Activated CD8-positive, alpha-beta memory T cell treated with anti-CD3 and anti-CD28 coated beads for 24 hours (primary cell): ENCODE measurements at regions not wholly inside any gene's neighbourhood (a gene's known extent, or its start where the extent isn't known, plus 50 kb on each side); places are given as distances from the start of the nearest gene placed in this dataset.

Experiments used
- DNase-seq: peaks from one replicate; pipeline ENCODE4 v3.0.0-alpha.2; 2020

DNA sequence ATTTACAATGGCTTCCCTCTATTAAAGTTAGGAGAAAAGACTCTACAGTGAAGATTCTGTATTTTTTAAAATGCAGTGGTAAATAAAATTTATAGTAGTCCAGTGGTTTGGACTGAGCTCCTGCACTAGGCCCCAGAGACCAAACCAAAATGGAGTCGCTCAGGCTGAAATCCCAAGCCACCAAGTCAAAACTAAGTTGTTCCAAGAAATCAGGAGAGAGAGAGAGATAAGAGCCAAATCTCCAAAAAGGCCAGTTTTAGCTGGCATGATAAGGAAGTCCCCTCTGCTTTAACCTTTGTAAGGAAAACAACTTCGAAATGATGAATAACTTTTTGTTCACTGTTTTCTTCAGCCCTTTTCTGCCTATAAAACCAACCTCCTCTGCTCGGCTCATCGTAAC lies 265.9 kb upstream of the KLF14 start:
- no peak for DNase-seq

DNA sequence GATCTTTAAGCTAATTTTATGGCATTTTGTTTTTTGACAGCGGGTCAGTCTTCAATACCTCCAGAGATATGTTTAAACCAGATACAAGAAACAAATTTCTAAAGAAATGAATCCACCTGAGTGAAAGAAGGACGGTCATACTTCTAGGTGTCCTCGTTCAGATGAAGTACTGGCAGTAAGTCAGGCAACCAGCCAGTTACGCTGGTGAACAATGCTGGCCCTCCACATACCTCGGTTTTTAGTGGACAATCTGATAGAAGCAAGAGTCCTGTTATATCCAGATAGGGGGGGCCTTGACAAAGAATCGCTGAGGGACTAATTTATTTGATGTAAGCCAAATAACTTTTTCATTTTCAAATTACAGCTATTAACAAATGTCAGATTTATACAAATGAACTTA lies 266.4 kb upstream of the KLF14 start:
- DNase-seq, result peak; percentile 28

DNA sequence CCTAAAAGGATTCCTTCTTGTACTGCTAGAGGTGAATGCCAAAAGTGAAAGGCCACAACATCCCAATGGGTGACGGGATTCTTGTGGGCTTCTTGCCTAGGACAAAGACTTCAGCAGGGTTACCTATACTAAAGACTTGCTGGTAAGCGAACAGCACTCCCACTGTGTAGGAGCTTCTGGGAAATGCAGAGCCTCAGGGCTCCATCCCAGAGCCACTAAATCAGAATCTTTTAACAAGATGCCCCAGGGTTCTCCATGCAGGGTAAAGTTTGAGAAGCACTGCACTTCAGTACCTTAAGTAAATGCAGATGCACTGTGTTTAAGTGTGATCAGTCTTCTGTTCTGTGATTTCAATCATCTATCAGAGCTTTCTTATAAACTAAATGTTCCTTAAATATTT lies 266.9 kb upstream of the KLF14 start:
- peak; percentile 21 for DNase-seq

DNA sequence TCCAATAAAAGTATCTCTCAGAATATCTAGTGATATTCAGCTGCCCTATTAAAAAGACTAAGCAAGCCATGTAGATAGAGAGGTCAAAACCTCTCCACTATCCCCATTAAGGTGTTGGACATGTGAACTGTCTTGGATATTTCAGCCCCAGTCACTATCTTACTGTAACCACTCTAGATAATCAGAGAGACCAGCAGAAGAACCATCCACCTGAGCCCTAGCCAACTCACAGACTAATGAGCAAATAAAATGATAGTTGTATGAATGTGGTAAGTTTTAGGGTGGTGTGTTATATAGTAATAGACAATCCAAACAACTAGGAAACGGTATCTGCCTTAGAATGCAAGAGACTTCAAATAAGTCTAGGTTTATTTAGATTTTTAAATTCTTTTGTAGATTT lies 268.6 kb upstream of the KLF14 start:
- DNase-seq, result no peak

DNA sequence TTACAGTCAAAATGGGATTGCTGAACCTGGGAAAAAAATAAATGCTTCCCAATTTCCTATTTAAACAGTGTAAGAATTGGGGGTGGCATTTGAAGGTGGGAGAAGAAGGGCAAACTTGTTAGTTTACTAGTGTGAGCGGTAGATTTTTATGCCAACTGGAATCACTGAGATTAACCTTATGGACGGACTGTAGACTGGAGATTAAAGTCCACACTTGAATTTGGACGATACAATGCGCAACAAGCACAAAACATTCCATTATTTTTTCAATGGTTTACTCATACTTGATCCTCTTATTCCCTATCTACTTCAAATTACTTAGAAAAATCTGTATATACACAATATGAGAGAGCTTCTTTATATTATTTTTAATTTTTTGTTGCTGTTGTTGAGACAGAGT lies 269.6 kb upstream of the KLF14 start:
- DNase-seq, result no peak

DNA sequence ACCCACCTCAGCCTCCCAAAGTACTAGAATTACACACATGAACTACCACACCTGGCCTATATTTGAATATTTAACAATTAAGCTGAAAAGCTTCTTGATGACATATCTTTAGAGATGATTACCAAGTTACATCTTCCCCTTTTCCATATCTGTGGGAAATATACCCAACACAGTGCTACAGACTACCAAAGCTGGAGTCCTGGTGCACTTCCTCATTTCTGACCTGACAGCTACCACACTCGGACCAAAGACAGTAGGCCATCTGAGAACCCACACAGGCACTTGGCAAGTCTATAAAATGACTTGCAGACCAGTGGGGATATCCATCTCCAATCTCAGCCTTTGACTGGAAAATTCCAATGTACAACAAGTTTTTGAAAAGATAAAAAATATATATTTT lies 270.4 kb upstream of the KLF14 start:
- no peak for DNase-seq

DNA sequence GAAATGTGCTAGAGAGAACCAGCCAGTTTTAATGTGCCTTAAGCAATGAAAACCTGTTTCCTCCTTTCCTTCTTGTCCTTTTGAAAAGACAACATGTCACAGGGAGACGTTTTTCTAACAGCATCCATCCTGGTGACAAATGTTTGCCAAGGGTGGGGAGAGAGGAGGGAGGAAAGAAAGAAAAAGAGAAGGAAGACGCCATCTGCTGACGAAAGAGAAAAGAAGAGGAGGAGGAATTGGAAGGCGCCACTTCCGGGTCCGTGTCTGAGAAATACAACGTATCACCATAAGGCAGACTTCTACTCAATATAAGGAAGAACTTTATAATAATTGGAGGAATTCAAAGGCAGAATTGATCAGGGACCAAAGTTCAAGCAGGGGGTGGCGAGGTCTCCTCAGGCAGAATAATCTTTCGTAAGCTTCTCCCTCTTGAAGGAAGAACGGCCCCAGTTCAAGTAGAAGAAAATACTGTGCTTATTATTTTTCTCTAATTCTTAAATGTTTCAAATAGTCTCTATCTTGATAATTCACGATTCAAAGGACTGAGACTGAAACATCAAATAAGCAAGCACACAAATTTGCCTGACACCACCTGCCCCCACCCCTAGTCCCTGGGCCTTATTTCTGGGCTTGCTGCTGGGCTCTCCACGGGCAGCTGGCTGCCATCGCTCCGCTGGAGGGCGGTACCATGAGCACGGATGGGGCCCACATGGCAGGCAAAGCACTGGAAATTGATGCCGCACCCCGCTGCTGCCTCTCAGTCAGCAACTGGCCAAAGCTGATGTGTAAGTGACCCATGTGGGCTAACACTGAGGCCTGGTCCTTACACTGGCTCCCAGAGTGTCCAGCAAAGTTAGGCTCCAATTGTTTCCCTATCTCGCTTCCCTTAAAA lies 273.7 kb upstream of the KLF14 start:
- DNase-seq, result peak; percentile 74

DNA sequence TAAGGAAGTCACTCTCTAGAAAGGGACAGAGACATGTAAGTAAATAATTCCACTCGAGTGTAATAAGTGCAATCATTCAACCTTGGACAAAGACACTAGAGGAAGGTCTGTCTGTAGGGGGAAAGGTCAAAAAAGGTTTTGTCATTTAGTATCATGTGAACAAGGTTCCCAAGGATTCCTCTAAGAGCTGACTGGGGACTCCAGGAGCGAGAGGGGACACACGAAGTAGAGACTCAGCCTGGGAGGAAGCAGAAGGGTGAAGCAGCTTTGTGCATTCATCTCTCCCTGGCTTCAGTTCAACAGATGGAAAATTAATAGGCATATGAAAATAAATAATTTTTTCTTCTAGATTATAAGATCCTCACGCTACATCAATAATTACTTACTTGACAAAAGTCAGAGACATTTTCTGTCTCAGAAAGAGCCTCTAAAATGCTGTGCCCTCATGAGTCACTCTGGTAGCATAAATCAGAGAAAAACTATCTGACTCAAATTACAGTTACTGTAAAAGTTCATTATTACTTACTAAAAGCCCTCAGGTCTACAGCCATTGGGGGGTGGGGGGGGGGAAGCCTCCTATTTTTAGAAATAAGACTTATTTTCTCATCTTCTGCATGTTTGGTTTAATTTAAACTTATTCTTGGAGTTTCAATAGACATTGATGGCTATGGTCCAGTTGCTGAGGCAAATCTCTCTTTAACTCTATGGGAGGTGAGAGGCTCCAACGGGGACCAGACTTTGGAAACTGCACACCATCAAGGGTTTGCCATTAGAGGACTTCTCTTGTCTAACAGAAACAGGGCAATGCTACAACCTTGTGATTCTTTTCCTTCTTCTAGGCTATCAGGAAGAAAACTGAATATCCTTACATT lies 275.1 kb upstream of the KLF14 start:
- peak; percentile 60 for DNase-seq

DNA sequence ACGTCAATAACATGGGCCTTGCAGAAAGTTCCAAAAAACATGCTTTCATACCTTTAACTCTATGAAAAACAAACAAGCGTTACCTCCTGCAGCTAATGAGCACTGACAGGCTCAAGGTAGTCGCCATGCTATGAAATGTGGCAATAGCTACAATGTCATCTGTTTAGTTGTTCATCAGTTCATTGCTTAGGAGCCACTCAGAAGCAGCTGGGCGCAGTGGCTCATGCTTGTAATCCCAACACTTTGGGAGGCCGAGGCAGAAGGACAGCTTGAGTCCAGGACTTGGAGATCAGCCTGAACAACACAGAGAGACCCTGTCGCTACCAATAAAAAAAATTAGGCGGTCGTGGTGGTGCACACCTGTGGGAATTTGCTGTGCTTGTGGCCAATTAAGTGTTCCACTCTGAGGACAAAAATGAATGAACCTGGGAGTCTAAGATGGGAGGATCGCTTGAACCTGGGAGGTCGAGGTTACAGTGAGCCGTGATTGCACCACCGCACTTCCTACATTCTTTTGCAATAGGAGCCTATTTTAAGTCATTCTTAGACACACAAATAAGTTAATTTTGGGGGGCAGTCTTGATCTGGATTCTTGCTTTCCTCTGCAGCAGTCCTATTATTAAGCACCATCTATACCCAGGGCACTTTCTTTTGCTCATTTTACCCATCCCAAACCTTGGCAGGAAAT lies 276.2 kb upstream of the KLF14 start:
- DNase-seq, result peak; percentile 63

DNA sequence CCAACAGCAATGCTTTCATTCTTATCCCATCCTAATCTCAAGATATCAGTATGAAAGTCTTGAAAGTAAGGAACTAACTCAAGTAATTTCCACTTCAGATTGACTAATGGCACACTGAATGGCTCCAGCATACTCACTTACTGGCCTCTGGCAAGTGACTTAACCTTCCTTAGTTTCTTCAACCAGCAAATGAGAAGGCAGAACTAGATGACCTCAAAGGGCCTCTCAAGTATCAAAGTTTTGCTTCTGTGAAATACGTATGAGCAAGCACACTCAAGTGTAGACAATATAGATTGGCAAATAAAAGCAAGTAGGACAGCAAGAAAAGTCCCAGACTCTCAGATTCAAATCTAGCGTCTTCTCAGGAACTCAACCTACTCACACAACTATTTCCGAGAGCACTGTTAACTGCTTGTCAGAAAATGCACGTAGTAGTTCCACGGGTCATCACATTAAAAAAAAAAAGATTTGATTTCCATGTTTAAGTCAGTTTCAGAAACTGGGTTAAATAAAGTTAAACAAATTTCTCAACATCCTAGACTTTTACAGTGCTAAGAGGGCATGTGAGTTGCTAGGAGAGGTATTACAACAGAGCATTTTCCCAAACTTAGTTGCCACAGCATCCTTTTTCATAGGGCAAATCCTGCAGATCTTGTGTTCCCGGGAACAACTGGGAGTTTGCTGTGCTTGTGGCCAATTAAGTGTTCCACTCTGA lies 276.9 kb upstream of the KLF14 start:
- DNase-seq, result peak; percentile 41

DNA sequence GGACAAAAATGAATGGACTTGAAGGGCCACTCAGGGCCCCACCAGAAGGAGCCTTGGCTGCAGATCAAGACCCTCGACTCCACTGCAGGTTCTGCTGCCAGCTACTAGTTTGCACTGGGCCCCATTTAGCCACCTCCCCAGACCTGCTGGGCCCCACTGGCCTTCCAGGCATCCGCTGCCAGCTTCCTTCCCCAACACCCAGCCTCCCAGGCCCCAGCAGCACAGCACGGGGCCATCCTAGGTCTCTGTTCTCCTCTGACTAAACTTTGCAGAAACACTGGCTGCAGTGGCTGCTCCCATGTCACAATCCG lies 277.4 kb upstream of the KLF14 start:
- DNase-seq, result peak; percentile 77

DNA sequence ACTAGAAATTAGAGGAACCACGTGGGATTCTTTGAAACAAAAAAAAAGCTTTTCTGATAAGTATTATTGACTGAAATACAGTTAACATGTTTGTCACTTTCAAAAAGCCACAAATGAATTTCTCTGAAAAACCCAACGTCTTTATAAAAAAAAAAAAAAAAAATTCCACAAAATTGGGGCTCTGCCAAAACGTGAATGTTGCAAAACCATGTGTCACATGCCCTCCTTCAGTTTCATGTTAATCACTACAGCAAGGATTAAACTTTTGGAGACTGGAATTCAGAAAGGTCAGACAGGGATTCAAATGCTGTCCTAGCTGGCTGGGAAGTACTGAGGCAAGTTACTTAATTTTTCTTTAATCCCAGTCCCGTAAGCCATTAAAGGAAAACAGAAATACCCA lies 278.0 kb upstream of the KLF14 start:
- no peak for DNase-seq

DNA sequence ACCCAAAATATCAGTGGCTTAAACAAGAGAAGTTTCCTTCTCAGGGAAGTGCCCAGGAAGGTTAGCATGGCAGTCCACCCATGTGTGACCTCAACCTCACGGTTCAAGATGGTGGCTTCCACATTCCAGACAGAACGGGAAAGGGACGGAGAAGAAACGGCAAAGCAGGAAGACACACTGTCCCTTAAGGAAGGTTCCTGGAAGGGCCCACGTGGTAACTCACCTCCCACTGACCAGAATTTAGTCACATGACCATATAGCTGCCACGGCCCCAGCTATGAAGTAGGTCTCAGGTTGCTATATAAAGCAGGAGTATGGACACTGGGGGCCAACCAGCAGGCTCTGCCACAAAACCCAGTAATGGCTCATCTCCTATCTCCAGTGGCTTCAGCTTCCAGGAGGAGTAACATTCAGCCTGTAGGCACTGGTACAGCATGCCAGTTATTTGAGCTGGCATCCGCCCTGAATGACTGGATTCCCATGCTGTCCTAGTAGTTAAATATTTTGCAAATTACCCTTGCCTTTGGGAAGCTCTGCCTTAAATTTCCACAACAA lies 278.5 kb upstream of the KLF14 start:
- DNase-seq, result no peak

DNA sequence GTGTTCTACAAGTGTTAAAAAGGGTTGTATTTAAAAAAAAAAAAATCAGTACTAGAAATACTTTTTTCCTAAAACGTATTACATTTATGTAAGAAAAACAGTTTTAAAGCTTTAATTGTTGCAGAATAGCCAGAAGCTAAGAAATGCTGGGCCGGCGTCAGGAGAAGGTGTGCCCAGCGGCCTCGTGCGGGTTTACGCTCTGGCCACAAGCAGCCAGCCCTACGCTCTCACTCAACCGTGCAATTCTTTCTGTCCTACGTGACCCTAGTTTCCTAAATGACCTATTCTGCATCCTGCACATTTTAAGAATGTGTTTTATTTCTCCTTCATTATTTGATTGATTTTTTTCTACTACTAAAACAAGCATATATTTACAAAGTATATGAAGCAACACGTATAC lies 279.7 kb upstream of the KLF14 start:
- no peak for DNase-seq

DNA sequence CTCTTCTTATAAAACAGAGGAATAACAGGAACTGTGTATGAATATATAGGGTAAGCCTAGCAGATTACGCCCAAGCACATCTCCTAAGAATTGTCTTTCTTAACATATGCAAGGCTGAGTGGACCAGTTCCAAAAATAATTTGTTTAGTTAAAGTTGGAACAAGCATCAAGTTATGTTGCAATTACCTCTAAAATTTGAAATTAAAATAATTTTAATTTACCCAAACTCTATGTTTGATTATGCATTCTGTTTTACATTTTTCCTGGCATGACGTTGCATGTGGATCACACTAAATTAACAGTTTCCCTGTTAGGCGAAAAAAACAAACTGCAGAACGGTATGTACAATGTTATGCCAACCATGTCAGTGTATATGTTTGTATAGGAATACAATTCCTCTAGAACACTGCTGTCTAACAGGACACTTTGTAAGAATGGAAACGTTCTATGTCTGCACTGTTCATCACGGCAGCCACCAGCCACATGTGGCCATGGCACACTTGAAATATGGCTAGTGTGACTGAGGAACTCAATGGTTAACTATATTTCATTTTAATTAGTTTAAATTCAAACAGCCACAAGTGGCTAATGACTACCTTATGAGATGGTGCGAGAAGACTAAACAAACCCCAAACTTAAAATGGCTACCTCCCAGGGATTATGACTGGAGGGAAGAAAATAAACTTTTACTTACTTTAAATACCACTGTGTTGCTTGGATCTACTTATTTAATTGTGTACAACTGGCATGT lies 281.1 kb upstream of the KLF14 start:
- no peak for DNase-seq

DNA sequence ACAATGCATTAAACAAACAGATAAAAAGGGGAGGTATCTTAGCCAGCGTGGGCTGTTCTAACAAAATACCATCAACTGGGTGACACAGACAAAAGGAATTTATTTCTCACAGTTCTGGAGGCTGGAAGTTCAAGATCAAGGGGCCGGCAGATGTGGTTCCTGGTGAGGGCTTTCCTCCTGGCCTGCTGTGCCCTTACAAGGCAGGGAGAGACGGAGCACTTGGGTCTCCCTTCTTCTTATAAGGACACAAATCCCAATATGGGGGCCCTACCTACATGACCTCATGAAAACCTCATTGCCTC lies 281.6 kb upstream of the KLF14 start:
- DNase-seq, result no peak

DNA sequence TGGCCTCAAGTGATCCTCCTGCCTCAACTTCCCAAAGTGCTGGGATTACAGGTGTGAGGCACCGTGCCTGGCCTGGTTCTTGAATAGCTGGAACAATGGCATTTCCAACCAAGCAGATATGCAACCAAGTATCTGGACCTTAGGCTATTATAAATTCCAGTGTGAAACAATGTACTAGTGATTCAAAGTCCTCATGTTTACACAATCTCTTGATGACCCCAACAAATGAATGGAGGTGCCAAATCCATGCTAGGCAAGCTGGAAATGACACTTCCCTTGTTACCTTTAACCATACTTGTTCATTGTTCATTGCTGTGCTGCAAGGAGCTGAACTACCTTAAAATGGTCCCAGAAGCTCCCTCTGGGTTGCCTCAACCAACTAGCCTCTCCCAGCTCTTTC lies 282.2 kb upstream of the KLF14 start:
- DNase-seq, result no peak

DNA sequence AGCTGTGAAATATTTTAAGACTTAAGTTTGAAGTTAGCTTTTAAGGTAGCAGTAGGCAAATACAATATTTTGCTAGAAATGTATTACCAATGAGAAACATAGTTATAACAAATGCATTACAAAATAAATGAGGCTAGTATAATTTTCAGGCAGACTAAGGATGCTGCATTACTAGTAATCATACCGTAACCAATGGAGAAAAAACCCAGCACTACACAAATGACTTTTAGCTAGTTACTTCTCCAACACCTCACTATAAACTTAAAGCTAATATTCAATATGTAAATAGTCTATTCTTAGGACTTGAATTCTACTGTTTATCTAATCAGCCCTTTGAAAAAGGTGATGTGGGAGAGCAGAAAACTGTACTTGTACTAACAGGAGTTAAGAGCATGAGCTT lies 285.3 kb upstream of the KLF14 start:
- no peak for DNase-seq

DNA sequence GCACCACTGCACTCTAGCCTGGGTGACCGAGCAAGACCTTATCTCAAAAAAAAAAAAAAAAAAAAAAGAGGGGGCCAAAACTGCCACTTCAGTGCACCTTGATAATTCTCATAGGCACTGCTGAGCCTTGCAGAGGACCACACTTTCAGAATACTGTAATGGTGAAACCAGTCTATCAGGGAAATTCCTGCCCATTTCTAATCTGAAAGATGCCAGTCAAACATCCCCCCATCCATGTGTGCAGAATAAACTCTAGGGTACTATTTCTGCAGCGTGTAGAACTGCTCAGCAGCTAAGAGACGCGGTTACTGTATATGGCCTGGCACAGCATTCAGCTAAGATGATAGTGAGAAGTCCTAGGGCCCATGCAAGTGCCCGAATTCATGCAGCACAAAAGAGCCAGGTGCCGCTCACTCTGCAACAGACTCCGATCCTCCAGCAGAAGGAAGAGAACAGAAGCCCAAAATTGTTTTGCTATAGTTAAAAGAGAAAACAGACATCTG lies 286.8 kb upstream of the KLF14 start:
- DNase-seq, result peak; percentile 56

DNA sequence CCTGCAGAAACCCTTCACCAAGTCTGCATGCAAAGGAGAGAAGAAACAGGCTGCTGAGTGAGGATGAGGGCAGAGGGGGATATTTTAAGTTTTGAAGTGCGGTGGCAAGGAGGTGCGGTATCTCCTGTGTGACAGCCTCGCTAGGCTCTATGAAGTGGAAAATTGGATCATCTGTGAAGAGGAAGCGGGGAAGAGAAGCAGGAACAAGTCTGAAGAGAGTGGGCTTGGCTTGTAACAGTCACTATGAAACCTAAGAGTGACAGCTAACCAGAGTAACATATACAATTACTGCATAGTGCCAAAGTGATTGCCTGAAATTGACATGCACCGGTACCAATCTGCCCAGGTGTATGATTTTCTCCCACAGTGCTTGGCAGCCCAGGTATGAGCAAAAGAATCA lies 287.5 kb upstream of the KLF14 start:
- DNase-seq, result peak; percentile 60

DNA sequence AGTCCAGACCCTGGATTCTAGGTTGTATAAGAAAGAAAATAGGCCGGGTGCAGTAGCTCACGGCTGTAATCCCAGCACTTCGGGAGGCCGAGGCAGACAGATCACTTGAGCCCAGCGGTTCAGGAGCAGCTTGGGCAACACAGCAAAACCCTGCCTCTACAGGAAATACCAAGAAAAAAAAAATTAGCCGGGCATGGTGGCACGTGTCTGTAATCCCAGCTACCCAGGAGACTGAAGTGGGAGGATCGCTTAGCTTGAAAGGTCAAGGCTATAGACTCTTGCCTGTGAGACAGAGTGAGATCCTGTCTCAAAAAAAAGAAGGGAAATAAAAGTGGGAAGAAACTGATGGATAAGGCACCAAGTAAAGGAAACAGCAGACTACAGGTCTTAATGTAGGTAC lies 287.9 kb upstream of the KLF14 start:
- no peak for DNase-seq
